GM21786 (cell line): ENCODE measurements at regions not wholly inside any gene's neighbourhood (a gene's known extent, or its start where the extent isn't known, plus 50 kb on each side); places are given as distances from the start of the nearest gene placed in this dataset.
"Not testable (repeated sequence)": the region's sequence is repeated elsewhere in the genome, so short reads cannot be mapped to it uniquely, and the experiment has no call there.

ENCODE experiments used
- ATAC-seq: cut with Tn5 transposase; IDR thresholded peaks from one replicate; pipeline ENCODE4 v1.9.1; 2021; ENCODE audit not compliant: unreplicated experiment

DNA sequence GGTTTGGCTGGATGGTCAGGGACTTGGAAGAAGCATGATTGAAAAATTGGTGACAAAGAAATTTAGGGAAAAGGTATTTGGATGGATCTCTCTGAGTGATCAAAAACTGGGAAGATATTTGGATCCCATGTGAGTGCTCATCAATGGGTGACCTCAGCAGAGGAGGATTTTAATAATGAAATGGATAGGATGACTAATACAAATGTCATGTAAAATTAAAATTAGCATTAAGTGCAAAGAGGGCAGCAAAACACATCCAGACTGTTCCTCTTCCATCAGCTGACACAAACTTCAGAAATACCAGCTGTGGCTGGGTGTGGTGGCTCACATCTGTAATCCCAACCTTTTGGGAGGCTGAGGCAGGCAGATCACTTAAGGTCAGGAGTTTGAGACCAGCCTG is 151.7 kb downstream of the THBS2 start:
- no peak for ATAC-seq

DNA sequence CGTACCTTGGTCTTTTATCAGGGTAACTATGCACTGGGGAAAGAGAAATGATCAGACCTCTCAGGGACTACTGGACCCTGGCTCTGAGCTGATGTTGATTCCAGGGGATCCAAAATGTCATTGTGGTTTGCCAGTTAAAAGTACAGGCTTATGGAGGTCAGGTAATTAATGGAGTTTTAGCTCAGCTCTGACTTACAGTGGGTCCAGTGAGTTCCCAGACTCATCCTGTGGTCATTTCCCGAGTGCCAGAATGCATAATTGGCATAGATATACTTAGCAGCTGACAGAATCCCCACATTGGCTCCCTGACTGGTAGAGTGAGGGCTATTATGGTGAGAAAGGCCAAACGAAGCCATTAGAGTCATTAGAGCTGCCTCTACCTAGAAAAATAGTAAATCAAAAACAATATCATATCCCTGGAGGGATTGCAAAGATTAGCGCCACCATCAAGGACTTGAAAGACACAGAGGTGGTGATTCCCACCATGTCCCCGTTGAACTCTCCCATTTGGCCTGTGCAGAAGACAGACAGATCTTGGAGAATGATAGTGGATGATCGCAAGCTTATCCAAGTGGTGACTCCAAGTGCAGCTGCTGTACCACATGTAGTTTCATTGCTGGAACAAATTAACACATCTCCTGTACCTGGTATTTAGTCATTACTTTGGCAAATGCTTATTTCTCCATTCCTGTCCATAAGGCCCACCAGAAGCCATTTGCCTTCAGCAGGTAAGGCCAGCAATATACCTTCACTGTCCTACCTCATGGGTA is 152.4 kb downstream of the THBS2 start:
- ATAC-seq: no peak

DNA sequence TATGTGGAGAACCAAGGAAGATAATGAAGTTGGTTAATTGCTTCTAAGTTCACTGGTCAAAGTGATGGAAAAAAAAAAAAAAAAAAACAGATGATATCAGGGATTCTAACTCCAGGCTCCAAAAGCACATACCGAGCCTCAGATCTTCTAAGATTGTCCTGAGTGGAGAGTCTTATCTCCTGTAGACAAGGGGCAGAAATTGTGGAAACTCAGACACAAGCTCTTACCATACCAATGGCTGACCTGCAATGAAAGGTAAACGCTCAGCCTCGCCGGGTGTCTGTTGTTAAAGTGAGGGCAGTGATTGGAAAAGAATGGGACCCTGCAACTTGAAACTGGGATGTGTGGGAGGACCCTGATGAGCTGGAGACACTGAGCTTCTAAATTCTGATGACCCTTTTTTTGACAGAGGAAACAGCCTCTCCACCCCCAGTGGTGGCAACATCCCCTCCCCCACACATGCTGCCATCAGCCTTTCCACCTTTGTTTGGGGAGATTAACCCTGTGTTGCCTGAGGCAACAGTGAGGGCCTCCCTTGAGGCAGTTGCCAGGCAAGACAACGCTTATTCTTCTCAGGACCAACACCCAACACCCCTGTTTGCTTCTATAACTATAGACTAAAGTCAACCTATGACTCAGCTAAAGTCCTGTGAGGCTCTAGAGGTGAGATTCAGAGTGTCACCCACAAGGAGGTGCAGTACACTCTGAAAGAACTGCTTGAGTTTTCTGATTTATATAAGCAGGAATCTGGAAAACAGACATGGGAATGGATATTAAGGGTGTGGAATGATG is 154.0 kb downstream of the THBS2 start:
- ATAC-seq: no peak

DNA sequence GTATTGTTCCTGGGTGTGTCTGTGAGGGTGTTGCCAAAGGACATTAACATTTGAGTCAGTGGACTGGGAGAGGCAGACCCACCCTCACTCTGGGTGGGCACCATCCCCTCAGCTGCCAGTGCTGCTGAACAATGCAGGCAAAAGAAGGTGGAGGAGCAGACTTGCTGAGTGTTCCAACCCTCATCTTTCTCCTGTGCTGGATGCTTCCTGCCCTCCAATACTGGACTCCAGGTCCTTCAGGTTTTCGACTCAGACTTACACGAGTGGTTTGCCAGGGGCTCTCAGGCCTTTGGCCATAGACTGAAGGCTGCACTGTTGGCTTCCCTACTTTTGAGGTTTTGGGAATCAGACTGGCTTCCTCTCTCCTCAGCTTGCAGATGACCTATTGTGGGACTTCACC is 155.0 kb downstream of the THBS2 start:
- ATAC-seq: not testable (repeated sequence)

DNA sequence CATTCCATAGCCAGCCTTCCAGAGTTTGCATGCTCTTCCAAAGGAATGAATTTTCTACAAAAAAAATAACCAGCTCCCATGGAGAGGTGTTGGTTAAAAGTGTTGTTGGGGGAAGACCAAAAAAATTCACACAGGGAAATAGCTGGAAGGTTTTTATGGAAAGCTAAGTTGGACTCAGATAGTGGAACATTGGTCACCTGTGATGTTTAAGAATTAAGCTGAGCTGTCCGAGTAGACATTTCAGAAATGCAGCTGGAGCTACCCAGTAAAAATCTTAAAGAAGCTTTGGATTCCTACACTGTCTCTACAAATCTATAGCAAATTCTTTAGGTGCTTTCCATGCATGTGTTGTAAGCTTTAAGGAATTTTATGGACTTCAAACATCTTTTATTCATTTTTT is 155.5 kb downstream of the THBS2 start:
- ATAC-seq: no peak

DNA sequence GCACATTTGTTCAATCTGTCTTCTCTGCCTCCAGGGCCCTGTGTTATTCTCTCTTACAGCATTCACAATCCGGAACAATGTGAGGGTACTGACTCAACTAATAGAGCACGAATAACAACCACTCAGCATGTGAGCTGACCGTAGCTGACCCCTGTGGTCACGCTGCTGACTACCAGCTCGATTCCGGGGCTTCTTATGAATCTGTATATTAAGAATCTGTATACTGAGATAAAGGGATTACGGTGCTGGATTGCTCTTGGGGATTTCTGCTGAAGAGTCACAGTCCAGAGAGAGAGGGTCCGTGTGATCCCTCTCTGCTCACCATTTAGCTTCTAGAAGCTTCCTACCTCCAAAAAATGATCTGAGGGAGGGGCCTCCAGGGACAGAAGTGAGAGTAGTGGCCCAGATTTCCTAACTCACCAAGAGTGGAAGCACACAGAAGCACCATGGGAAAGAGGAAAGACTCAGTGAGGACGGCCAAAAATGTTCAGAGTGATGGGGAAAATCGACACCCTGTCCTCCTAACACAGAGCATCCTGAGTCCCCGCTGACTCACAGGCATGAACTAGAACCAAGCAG is 156.2 kb downstream of the THBS2 start:
- no peak for ATAC-seq

DNA sequence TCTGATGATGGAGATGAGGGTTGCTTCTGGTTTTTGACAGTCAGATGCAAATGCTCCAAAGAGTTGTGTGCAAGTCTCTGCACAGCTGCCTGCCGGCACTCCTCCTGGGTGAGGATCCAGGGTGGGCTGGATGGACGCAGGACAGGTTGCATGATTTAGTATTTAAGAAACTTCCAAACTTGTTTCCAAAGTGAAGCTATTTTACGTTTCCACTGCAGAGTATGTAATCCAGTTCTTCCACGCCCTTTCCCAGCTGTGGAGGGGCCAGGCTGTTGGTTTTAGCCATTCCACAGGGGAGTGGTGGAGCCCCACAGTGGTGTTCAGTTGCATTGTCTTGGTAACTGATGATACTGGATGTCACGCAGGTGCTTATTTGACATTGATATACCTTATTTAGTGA is 157.3 kb downstream of the THBS2 start:
- ATAC-seq: no peak

DNA sequence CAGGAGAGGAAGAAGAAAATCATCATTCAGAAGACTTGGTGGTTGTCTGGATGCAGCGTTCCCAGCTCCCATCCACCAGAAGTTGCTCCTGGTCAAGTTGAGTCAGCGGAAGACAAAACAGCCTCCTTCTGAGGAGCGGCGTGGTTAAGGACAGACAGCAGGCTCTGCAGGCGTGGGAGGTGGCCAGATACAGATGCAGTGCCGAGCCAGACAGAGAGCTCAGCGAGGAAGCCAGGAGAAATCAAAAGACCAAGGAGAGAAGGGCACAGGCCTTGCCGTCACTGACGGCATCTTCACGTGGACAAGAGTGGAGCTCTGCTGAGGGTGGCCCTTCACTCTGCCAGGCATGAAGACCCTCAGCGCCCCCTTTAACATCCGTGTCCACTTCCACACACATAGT is 158.5 kb downstream of the THBS2 start:
- no peak for ATAC-seq

DNA sequence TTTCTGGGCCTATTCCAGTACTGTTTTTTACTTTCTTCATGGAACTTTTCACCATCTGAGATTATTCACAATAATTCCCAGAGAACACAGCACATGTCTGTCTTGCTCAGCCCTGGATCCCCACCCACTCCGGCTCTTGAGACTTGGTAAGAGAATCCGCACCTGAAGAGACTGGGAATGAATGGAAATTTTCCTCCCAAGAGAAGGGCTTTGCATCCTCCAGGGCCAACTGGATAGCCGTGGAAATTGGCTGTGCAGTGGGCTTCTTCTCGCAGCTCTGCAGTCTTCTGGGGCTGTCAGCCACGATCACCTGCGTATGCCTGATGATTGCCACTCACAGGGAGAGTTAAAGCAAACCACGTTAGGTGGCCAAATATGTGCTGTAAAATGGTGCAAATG is 159.1 kb downstream of the THBS2 start:
- no peak for ATAC-seq

DNA sequence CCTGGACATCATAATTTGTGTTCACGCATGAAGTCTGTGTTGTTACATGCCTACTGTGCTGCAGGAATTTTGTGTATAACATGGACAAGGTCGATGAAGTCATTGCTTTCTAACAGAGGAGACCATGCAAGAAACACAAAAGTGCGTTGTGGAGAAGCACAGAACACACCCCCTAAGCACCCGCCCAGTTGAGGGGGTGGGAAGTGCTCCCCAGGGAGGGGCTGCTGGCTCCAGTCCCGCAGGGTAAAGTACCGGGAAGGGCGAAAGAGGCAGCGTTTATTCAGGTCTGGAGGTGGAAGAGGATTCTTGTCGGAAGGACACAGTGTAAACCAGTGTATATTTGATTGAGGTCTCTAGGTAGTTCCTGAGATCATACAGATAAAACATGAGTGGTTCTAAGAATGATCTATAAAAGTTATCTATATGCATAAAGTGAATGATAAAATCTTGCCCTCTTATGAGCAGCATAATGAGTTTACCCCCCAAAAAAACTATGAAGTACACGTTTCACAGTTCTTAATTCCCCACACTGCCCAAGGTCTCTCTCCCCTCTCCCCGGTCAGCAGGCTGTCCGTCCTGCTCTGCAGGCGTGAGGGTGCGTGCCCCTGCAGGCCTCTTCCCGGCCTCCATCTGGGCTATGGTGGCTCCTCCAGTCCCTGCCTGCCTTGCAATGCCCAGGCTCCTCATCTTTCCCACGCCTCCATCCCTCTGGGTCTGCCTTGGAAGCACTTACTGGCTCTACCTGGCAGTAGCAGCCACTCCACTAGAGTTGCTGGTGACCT is 159.7 kb downstream of the THBS2 start:
- no peak for ATAC-seq

DNA sequence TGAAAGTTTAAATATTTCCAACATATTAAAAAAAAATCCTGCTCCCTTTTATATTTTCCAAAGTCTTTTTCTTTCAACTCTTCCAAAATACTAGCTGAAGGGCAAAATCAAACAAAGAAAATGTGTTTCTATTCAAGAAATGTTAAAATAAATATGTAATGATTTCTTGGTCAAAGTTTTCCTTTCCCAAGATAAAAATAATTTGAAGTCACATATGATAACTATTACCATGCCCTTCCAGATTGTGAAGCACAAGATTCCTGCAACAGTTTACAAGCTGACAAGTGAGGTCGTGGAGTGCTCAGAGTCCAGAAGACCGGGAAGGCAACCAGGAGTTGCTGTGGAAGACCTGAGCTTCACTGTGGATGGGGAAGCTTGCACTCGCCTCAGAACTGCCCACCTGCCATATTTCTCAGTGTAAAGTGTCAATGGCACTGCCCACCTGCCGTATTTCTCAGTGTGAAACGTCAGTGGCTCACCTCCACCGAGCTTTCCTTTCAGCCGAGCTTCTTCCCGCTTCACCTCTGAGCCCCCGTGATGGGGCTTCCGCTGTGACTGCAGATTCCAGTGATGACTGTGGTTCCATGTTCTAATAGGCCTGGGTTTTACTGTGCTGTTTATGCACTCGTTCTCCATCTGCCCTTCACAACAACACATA is 160.5 kb downstream of the THBS2 start:
- ATAC-seq: no peak

DNA sequence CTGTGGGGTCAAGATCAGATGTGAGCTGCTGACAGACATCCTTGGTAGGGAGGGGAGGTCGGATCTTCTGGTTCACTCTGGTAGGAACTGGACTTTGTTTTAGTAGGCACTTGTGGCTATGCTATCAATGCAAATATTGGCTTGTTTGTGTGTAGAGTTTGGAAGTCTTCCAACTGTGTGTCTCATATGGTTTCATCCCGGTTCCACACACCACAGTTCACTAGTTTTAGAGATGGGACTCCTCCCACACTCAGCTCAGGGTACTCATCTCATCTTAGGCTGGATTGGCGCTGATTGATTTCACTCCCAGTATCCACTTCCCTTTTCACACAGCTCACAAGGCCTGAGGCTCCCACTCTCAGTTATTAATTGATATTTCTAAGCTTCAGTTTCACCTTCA is 161.3 kb downstream of the THBS2 start:
- ATAC-seq: peak; percentile 99

DNA sequence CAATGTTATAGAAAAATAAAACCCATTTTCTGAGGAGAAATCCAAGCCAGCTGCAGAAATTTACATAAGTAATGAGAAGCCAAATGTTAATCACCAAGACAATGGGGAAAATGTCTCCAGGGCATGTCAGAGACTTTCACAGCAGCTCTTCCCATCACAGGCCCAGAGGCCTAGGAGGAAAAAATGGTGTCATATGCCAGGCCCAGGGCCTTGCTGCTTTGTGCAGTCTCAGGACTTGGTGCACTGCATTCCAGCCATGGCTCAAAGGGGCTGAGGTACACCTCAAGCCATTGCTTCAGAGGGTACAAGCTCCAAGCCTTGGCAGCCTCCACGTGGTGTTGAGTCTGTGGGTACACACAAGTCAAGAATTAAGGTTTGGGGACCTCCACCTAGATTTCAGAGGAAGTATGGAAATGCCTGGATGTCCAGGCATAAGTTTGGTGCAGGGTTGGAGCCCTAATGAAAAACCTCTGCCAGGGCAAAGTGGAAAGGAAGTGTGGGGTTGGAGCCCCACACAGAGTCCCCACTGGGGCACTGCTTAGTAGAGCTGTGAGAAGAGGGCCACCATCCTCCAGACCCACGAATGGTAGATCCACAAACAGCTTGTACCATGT is 163.0 kb downstream of the THBS2 start:
- not testable (repeated sequence) for ATAC-seq

DNA sequence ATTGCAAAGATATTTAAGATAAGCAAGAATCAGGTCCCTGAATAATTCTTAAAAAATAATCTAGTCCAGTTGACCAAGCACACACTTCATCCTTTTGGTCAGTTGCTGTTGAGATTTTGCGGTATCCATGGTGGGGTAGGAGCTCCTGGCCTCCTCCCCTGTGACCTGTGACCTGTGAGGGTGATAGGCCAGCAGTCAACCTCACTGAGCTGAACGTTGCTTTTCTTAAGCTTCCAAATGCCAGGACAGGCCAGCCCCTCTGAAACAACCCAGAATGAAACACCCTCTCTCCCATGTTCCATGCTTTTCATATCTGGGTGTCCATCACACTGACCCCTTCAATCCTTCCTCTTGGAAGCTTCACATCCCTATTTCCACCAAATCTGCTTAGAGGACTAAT is 164.9 kb downstream of the THBS2 start:
- no peak for ATAC-seq

DNA sequence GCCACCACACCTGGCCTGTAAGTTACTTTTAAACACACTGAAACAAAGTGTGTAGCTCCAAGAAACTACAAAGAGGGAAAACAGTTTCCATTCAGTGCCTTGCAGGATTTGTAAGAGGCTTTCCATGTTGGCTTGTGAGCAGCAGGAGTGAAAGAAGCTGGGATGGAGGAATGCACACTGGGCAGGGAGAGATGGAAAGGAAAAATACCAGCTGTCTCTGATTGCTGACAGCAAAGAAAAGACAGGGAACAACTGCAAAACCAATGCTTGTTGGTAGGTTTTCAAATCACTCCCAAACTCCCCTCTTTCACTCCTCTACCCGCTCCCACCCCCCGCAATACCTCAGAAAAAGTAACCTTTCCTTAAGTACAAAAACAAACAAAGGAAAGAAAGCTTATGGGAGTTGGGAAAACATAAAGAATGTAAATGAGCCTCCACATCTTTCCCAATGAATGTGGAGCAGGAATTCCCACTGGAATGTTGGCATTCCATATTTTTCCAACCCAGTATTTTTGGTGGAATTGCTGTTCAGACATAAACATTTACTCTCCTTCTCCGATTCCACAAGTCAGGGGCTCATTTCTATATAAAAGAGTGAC is 166.1 kb downstream of the THBS2 start:
- no peak for ATAC-seq

DNA sequence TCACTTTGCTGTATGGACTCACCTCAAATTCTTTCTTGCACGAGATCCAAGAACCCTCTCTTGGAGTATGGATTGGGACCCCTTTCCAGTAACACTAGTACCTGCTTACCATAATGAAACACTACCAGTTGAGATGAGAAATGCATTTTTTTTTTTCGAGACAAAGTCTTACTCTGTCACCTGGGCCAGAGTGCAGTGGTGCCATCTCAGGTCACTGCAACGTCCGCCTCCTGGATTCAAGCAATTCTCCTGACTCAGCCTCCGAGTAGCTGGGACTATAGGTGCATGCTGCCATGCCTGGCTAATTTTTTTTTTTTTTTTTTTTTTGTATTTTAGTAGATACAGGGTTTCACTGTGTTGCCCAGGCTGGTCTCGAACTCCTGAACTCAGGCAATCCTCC is 167.0 kb downstream of the THBS2 start:
- not testable (repeated sequence) for ATAC-seq

DNA sequence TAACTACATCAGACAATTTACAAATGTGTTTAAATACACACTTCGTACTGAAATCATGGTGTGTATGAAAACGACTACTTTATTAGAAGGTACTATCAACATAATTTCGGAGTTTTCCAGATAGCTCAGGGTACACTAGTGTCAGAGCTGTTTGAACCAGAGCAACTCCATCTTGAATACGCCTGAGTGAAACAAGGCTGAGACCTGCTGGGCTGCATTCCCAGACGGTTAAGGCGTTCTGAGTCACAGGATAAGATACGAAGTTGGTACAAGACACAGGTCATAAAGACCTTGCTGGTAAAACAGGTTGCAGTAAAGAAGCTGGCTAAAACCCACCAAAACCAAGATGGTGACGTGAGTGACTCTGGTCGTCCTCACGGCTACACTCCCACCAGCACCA is 167.6 kb downstream of the THBS2 start:
- ATAC-seq: no peak

DNA sequence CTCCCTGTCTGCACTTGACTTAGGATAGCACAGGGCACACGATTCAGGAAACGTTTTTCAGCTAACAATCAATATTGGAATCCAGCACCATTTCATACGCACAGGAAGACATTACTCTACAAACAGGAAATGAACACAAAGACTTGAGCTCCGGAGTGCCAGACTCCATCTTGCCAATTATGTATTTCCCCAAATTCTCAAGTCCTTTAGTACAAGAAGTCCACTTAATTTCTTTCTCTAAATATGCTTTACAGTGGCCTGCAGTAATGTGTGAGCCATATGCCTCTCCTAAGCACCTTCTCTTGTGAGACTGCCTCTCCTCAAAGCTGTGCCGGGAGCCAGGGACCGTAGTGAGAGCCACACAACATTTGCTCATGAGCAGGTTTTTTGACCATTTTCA is 168.2 kb downstream of the THBS2 start:
- no peak for ATAC-seq

DNA sequence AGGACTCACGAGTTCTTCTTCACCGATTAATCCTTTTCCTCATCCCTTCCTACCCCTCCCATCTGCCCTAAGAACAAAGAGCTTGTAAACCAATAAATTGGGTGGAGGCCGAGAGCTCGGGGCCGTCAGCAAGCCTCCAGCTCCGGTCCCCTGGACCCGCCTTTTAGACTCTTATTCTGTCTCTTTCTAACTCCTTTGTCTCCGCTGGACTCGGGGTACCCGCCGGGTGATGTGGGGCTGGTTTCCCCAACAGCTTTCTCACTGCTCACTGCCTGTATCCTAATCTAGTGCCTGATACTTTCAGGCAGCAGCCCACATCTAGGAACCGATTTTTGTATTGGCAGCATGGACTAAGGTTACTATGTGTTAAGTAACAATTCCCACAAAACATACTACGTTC is 169.1 kb downstream of the THBS2 start:
- not testable (repeated sequence) for ATAC-seq

DNA sequence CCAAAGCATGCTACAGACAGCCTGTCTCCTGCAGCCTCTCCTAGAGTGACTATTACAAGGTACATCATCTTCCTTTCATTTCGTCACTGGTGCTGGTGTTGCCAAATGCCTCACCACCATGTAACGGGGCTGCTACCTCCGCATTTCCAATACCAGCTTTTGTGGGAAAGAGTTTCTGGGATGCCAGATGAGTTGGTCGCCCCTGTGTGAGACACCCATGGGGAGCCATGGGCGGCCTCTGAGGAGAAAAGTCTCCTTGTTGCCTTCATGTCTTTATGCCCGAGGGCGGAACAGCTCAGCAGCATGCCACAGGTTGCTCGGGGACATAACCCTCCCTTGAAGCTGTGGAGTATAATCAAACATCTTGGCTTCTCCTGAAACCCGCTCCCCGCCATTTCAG is 169.6 kb downstream of the THBS2 start:
- no peak for ATAC-seq
